Ovary (tissue), 7 donors: ENCODE measurements at regions not wholly inside any gene's neighbourhood (a gene's known extent, or its start where the extent isn't known, plus 50 kb on each side); places are given as distances from the start of the nearest gene placed in this dataset.

Experiments used
- DNase-seq, 5 donors: peaks; one replicate each; pipeline ENCODE4 v3.0.0-alpha.2; 2019 to 2020
- H3K27ac ChIP-seq, 2 donors: fragments of 200-600 bp; one replicate each; pipeline versions ENCODE4 v1.5.1 to v1.8.0; 2019 to 2022
- H3K27me3 ChIP-seq: fragments of 200-600 bp; one replicate; pipeline ENCODE4 v1.8.0; 2022
- H3K36me3 ChIP-seq: fragments of 200-600 bp; sonication (generic); one replicate; pipeline ENCODE4 v1.5.1; 2019
- H3K4me1 ChIP-seq: one replicate; pipeline ENCODE4 v1.8.1; 2013; ENCODE audit warnings: mild to moderate bottlenecking, moderate library complexity; ENCODE audit not compliant: insufficient read depth
- H3K4me3 ChIP-seq: fragments of 200-600 bp; sonication (generic); one replicate; pipeline ENCODE4 v1.5.1; 2017
- H3K9me3 ChIP-seq, 2 donors: fragments of 200-600 bp in 1 of 2; sonication (generic) in 1 of 2; one replicate each; pipeline versions ENCODE4 v1.5.1 to v1.8.1; 2013 to 2019; ENCODE audit warnings: mild to moderate bottlenecking in 1 of 2, moderate library complexity in 1 of 2
- EP300 ChIP-seq: sonication (generic); formaldehyde crosslinking; IDR thresholded peaks from one replicate; pipeline ENCODE4 v1.6.1; 2017; ENCODE audit warnings: antibody characterized with exemption
- POLR2A ChIP-seq: fragments of 450-650 bp; IDR thresholded peaks from one replicate; pipeline ENCODE4 v1.6.1; 2017; ENCODE audit warnings: antibody characterized with exemption, mild to moderate bottlenecking, moderate library complexity
- WGBS, 3 donors: extraction: QIAGEN DNeasy Blood & Tissue Kit in 1 of 3; methylation state at CpG; one replicate each; pipeline versions ENCODE4 v1.1.5 to v1.1.7; 2013 to 2017; 5-methylcytosine and 5-hydroxymethylcytosine counted together
- intact Hi-C, 4 donors: fragments of 100-400 bp; cut with DNase I; formaldehyde crosslinking; loops; one replicate each; pipeline versions ENCODE4 v1.11.0 to v1.15.1; 2022 to 2023
- TF ChIP-seq, protein P1 (sequence below), 3 donors: fragments of 450-650 bp in 2 of 3; fragments of 200-600 bp in 1 of 3; IDR thresholded peaks; one replicate each; pipeline versions ENCODE4 v1.5.1 to v1.8.0; 2016 to 2022; ENCODE audit warnings: antibody characterized with exemption in 3 of 3, mild to moderate bottlenecking in 1 of 3
- donor health status: DM: no; HTN: no; CAD: no; lungs with moderate emphysema.
- donor health status: DM: no; HTN: no; CAD: no.
- donor health status: Bipolar disorder and iron deficiency.
- donor health status: DM: no; HTN: no; CAD: no.
- donor health status: DM: yes; HTN: yes; CAD: no.

DNA sequence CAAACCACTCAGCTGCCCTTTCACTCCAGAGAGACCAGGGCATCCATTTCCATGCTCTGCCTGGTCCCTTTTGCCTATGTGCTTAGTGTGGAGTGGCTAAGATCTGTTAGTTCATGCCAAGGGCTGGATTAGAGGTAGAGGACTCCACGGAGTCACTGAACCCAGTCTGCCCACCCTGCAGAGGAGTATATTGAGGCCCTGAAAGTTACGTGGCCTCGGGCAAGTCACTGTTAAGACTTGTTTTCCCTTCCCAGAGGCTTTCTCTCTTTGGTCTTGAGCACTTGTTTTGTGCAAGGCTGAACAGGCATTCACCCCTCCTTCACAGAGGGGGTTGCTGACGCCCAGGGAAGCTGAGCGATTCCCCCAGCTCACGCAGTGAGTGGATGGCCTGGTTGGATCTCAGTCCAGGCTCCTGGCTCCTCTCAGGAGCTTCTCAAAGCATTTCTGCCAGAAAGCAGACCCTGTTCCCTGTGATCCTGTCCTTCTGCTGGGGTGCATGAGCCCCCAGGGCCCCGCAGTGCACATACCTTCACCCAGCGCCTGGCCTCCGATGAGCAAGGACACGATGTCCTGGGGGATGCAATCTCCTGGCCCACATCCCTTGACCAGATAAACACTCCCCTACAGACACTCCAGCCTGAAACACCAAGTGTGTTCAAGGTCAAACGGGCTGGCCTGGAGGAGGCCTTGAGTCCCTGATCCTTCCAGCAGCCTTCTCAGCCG is 153.4 kb upstream of the GSE1 start:
- H3K9me3 ChIP-seq = no peaks in the 10 kb centered on the region
- H3K27me3 ChIP-seq = no peaks in the 10 kb centered on the region
- no peaks in the 10 kb centered on the region for H3K36me3 ChIP-seq
- TF ChIP-seq EP300 (peak; percentile 60), POLR2A (no peak)
- TF ChIP-seq, protein P1, sequence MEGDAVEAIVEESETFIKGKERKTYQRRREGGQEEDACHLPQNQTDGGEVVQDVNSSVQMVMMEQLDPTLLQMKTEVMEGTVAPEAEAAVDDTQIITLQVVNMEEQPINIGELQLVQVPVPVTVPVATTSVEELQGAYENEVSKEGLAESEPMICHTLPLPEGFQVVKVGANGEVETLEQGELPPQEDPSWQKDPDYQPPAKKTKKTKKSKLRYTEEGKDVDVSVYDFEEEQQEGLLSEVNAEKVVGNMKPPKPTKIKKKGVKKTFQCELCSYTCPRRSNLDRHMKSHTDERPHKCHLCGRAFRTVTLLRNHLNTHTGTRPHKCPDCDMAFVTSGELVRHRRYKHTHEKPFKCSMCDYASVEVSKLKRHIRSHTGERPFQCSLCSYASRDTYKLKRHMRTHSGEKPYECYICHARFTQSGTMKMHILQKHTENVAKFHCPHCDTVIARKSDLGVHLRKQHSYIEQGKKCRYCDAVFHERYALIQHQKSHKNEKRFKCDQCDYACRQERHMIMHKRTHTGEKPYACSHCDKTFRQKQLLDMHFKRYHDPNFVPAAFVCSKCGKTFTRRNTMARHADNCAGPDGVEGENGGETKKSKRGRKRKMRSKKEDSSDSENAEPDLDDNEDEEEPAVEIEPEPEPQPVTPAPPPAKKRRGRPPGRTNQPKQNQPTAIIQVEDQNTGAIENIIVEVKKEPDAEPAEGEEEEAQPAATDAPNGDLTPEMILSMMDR (IDR thresholded peaks at IDR 0.05) = no peak
- peak overlapping the region; percentile 2 to 83 for H3K27ac ChIP-seq
- H3K4me1 ChIP-seq = peaks cover 64% of the 10 kb centered on the region
- WGBS, 3 donors = 8 to 14% (median 11%) methylated on average over 12 of the region's 12 CpGs
- intact Hi-C loops = no loop called here
- no peak overlapping the region for H3K4me3 ChIP-seq
- peak; percentile 76 to 93 (median 93) for DNase-seq

DNA sequence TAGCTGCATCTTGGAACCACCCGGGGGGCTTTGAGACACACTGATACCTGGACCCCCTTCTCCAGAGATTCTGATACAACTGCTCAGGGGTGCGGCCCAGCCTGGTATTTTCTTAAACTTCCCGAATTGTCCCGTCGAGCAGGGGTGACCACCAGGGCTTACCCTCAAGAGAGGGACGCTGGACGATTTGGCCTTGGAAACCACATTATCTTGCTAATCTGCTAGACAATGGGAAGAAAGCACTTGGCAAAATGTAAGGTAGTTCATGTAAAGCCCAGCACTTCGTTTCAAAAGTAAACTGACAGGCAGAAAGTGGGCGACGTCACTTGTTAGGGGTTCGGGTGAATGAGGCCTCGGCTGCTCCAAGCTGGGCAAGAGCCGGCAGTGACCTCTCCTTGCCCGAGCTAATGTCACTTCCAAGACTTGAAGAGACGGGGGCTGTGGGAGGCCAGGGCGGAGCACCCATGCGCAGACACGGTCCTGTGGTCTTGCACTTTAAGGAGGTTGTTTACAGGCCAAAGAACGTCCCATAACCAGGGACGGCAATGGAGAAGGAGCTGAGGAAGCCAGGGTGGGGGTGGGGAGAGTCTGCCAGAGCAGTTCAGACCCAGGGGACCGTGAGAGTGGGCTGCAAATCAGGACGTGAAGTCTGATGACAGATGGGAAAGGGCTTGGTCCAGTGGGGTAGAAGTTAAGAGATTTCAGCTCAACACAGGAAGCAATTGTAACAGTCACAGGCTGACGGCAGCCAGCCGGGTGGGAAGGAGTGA is 152.7 kb upstream of the GSE1 start:
- Histone ChIP-seq H3K27ac (peak overlapping the region; percentile 2 to 83), H3K4me3 (no peak overlapping the region), H3K27me3 (no peaks in the 10 kb centered on the region), H3K36me3 (no peaks in the 10 kb centered on the region), H3K9me3 (no peaks in the 10 kb centered on the region), H3K4me1 (peaks cover 67% of the 10 kb centered on the region)
- 15 to 28% (median 17%) methylated on average over 24 of the region's 24 CpGs for WGBS, 3 donors
- DNase-seq = peak in 4 of 5 donors; percentile 64 to 81 (median 70)
- intact Hi-C loops = no loop called here
- TF ChIP-seq, protein P1 (IDR thresholded peaks at IDR 0.05) = no peak
- TF ChIP-seq POLR2A (no peak), EP300 (no peak)

GRCh38 chr16:85461022-85461813 is 151.9 kb upstream of the GSE1 start:
- peak; percentile 73 to 86 (median 84) for DNase-seq
- TF ChIP-seq POLR2A = peak; percentile 13
- TF ChIP-seq, protein P1 (IDR thresholded peaks at IDR 0.05) = no peak
- Histone ChIP-seq H3K36me3 (no peaks in the 10 kb centered on the region), H3K27me3 (no peaks in the 10 kb centered on the region), H3K4me1 (peaks cover 67% of the 10 kb centered on the region), H3K9me3 (no peaks in the 10 kb centered on the region), H3K4me3 (no peak overlapping the region), H3K27ac (peak overlapping the region; percentile 14 to 83)
- intact Hi-C loops = no loop called here
- 11 to 28% (median 16%) methylated on average over 12 to 14 of the region's 14 CpGs for WGBS, 3 donors
